Activated CD8-positive, alpha-beta memory T cell treated with anti-CD3 and anti-CD28 coated beads for 4 hours (primary cell): ENCODE measurements at regions not wholly inside any gene's neighbourhood (a gene's known extent, or its start where the extent isn't known, plus 50 kb on each side); places are given as distances from the start of the nearest gene placed in this dataset.

Experiments
- DNase-seq, 2 donors: peaks; one replicate each; pipeline ENCODE4 v3.0.0-alpha.2; 2020; ENCODE audit warnings: low read depth in 2 of 2

DNA sequence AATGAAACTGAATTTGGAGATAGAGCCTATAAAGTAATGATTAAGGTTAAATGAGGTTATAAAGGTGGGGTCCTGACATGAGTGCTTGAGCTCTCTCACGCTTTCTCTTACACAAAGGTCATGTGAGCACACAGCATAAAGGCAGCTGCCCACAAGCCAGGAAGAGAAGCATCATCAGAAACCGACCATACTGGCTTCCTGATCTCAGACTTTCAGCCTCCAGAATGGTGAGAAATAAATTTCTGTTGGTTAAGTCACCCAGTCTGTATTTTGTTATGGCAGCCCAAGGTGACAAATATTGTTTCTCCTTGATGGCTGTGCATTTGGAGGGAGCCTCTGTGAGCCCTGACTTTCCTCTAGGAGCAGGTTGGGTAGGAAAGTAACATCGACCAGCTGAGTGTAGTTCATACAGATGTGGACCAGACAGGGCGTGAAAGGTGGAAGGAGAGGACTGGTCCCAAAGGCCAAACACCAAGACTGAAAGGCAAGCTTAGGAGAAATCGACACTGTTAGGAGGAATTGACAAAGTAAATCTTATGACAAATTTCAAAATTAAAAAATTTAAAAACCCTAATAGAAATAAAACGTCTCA is 97.6 kb upstream of the SLC38A2 start:
- DNase-seq, result peak in 1 of 2 donors; percentile 8

DNA sequence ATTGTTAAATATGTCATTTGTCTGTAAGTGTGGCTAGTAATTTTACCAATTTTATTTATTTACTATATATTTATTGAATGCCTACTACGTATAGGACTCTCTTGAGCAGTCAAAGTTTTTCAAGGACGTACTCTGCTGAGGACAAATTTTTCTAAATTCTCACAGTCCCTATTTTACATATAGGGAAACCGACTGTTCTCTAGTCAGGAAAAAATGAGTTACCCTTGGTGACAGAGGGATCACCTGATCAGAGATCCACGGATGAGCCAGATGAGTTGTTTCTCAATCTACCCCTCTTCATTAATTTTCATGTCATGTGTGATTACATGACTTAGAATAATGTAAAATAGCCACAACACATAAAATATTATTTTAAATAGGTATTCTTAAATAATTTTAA is 96.2 kb upstream of the SLC38A2 start:
- DNase-seq, result no peak

DNA sequence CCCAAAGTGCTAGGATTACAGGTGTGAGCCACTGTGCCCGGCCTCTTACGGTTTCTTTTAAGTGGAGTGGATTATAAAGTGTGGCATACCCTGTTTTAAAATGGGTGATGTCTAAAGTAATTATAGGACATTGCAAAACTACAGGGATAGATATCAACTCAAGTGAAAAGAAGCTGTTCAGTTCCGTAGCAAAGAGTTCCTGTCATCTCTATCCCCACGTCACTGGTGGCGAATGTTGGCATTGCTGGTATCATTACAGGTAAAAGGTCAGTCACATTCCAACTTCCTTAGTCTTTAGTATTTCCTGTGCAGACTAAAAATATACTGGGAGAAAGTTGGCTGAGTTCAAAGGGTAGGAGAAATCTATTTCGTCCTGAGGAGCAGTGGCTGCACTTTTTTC is 95.6 kb upstream of the SLC38A2 start:
- no peak for DNase-seq

DNA sequence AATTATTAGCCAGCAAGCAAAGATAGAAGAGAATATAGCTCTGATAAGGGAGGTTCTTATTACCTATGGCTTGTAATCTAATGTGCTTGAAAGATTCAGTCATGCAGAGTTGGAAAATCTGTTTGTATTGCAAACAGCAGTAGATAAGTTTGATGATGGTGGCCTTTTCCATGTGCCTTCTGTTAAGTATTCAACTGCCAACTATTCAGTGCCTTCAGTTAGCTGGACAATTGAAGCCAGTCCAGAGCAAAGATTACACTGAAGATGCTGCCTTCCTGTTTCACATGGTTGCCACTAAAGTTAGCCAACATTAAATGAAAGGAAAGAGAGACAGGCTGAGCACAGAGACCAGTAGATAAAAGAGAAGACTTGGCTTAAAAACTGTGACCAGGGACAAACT is 92.7 kb upstream of the SLC38A2 start:
- no peak for DNase-seq

DNA sequence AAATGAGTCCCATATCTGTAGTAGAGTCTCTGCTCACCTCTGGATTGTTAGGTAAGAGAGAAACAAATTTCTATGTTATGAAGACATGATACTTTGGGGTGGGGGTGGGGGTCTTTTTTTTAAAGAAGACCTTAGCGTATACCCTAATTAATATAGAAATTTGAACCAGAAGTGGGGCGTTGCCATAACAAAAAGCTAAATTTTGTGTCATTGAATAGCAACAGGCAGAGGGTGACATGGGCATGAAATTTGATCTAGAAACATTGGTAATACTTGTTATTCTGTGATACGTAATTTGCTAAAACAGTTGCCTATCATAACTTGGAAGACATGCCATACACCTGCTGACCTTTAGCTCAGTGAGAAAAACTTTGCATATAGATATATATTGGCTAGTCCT is 92.3 kb upstream of the SLC38A2 start:
- DNase-seq, result no peak

DNA sequence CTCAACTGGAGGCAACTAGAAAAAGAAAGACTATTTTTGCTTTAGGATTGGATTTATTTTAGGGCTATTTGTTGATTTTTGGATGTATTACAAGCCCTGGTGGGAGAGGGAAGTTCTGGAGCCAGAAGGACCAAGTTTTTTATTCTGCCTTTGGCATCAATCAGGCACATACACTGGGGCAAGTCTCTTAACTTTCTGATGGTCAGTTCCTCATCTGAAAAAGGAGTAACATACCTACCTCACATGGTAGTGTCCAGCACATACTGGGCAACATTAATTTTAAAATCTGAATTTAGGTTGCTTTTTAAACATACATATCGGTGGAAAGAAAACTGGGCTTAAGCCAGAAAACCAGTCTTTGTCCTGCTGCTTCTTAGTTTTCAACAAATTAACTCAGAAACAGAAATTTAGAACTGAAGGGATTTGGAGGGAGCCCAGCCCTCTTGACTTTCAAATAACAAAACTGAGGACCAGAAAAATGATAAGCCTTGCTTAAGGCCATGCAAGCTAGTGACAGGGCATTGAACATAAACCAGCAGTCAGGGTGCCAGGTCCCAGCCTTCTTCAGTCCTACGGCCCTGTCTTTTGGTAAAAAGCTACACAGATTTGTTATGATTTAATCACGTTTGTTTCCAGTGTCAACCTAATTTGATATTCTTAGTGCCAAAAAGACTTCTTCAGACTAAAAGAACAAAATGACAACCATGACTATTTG is 90.2 kb upstream of the SLC38A2 start:
- DNase-seq, result no peak

DNA sequence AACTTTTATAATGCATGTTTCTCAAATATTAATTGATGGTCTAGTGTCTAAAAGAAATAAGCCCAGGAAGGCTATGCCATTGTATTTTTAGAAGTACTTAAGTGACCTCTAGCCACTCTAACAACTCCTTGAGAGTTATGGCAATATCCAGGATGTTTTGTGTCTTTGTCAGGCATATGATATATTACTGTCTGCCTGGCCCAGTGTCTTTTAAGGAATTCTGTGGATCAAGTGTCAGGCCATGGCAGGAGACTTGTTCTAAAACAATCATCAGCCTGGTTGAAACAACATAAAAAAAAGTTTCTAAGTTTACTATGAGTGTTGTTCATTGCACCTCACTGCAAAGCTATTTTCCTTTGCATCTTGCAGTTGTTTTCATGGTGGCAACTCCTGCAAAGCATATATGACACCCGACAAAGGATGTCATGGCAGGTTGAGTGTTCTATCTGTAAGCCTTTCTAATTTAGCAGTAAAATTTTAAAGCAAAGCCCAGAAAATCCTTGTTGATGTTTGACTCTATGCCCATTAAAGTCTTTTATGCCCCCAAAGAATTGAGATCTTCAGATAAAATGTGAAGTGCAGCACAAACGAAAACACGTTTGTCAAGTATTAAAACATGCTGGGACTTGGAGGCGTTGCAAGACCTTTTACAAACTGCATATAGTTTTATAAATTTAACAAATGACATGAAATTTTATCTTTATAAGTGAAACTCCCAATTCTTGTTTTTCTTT is 89.5 kb upstream of the SLC38A2 start:
- no peak for DNase-seq

DNA sequence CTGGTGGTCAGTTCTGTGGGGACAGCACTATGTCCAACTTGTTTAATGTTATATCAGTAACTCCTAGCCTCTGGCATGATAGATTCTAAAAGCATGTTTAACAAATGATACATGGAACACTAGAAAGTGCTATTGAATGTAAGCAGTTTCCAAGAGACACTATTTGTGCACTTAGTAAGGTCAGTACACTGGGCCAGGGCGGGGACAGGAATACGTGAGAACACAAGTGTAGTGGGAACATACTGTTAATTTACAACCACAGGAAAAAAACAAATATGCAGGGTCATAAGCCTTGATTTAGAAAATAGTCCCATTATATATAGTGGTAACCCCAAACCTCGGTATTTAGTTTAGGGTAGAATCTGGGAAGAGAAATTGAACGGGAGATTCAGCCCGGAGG is 88.9 kb upstream of the SLC38A2 start:
- no peak for DNase-seq

DNA sequence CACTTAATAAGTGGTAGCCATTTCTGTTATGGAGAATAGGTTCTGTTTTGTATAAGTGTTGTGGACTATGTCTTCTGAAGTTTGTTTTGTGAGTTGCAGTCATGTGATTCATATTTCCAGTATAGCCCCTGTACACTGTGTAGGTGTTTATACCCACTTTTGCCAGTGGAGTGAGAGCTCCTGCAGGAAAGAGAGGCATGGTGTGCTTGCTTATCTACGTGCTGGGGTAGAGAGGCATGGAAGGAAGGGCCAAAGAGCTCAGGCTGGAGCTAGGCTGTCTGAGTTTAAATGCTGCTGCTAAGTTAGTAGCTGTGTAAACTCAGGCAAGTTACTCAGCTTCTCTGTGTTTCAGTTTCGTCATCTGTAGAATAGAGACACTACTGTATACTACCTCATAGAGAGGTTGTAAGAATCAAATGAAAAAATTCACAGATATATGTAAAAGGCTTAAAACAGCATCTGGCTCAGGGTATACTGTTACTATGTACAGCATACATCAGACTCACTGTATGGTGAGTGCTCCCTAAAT is 88.2 kb upstream of the SLC38A2 start:
- no peak for DNase-seq

DNA sequence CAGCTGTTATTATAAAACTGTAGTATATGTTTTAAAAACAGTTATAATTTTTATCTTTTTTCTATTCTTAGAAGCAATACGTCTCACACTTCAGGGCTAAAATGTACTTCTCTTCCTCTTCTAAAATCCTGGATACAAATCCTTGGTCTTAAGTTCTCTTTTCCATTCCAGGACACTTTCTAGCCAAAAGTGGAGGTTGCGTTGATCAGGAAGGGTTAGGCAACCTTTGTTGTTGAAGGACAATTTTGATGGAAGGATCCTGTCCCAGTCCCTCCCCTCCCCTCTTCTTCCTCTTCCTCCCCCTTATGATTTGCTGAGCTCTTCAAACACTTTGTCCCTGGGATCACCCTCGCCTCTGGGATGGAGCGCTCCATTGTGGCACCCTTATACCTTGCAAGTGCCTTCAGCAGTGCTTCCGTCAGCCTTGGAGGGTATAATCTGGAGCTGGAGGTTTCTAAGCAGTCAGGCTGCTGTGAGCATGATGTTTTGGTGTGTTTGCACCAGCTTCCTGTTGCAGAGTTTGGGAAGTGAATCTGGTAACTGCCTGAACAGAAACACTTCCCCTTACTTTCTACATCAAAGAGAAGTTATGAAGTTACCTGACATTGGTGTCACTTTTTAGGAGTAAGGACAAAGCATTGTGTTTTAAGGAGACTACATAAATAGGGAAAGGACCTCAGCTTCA is 87.4 kb upstream of the SLC38A2 start:
- DNase-seq, result no peak

DNA sequence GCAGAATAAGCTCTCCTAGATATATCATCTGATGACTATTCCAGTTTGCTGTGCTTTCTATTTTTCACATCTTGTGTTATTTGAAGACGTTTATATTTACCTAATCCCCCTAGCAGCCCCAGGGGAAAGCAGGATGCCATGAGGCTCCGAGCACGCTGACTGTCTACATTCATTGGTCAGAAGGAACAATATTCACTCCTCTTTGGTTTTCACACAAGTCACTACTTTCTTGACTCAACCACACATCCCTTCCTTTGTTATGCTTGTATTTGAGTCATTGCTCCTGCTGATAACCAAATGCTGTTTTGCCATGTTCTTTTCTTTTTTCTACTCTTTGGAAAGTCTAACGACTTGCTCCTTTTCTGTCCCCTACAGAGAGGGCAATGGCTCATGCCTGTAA is 86.5 kb upstream of the SLC38A2 start:
- no peak for DNase-seq

DNA sequence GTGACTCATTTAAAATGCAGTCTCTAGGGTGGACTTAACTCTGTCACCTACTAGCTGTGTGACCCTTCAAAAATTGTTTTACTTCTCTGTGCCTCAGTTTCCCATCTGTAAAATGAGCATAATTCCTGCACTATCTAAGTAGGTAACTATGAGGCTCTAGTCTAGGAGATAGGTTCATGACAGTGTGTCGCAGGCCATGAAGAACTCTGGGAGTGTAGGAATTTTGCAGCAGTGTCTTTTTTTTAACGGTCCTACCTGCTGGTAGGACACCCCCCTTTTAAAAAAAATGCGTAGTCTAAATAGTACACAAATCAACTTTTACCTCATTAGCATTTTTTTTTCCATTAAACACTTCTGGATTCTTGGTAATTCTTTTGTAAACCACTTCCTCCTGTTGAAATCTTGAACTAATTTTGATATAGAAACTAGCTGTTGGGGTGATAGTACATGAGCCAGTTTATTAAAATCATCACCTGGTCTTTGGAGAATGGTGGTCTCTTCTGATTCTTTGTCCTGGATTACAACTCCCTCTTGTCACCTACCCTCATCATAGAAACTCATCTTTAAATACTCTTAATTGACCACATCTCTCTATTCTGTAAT is 86.0 kb upstream of the SLC38A2 start:
- DNase-seq, result no peak

DNA sequence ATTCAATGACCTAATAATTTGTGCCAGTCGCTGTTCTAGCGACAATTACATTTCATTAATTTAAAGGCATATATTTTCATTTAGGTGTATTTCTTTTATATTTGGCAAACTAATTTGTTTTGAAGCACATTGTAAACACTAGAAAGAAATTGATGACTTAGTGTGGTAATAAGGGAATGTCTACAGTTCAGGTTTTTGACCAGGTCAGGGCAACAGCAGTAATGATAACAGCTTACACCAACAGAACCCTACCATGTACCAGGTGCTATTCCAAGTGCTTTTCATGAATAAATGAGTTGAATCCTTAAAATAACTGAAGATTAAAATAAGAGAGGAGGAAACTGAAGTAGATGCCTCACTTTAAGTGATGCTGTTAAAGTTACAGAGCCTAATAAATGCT is 85.4 kb upstream of the SLC38A2 start:
- no peak for DNase-seq

DNA sequence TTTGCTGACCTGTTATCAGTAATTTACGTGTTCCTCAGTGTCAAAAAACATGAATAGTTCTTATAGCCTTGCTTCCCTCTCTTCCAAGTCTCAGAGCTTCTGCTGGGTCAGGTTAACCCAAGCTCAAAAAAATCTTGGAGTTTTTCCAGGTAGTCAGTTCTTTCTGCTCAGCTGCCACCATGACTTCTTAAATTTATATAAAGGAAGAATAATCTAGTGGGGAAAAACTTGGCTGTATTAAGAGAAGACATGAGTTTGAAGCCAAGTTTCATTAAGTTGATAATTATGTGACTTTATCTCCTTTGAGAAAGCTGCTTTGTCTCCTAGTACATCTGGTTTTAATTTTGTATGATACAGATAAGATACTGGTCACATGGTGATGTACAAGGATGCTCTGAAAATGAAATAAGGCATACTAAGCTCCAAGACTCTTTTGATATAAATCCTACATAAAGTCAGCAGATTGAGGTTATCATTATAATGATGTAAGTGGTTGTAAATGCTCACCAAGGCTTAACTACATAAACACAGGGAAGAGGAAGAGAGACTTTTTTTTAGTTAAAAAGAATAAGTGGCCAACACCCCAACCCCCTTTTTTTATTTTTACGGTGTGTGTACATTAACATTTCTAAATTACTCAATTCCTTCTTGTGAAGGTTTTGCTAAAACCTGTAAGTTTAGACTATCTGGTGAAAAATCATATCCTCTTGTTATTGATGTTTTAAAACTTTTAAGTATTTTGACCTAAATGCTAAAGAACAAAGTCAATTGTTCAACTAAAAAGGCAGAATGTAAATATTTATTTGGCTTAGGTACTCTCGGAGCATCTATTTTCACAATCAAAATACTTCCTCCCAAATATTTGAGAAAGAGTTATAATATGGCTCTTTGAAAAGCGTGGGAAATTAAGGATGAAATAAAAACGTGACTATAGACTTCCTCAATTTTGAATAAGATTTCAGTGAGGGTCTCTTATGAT is 84.1 kb upstream of the SLC38A2 start:
- DNase-seq, result no peak

DNA sequence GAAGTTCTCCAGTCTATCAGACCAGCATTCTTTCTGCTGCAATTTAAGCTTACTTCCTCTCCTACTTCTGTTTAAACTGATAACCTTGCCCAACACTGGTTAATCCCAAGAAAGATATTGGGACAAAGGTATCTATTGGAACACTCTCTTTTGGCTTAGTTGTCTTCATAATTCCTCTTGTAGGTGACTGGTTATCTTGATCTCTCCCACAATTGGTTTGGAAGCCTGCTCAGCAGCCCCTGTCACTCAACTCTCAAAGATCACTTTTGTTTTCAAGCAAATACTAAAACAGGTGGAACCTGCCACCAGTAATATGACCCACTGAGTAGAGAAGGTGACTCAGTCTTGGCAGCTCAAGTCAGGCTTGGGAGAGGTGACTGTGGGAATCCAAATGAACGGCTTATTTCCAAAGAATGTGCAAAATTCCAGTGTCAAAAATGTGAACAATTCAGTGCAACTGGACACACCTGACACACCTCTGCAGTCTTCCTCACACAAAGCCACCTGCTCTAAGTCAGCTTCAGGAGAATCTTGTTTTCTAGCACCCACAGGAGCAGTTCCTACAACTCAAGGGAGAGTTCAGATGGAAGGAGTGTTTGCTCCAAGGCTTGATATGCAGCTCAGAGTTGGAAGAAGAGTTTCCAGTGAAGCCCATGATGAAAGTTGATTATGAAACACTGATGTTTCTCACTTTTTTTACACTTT is 83.2 kb upstream of the SLC38A2 start:
- no peak for DNase-seq

DNA sequence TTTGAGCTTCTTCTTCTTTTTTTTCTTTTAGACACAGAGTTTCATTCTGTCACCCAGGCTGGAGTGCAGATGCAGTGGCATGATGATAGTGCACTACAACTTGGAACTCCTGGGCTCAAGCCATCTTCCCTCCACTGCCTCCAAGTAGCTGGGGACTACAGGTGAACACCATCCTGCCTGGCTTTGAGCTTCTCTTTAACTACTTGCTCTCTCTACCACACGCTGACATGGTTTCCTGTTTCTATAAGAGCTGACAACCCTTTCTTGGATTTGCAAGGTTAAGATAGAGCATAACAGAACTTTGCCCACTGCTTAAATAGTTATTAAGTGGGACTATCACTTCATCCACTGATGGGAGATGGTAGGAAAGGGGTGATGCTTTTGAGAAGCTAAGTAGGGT is 82.4 kb upstream of the SLC38A2 start:
- no peak for DNase-seq

DNA sequence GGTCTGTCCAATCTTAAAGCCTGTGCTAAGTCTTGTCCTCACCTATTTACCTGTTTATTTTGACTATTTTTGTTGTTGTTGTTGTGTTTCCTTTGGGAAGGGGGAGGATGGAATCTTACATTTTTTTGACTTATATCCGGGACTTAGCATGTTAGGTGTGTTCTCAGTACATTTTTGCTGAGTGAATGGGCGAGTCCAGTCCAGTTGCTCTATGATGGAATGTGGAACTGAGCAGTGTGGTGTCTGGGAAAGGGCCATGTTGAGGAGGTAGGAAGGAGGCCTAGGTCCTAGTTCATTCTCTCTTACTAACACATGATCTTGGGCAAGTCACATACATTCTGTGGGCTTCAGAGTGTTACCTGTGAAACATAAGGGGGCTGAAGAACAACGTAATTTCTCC is 80.9 kb upstream of the SLC38A2 start:
- no peak for DNase-seq

DNA sequence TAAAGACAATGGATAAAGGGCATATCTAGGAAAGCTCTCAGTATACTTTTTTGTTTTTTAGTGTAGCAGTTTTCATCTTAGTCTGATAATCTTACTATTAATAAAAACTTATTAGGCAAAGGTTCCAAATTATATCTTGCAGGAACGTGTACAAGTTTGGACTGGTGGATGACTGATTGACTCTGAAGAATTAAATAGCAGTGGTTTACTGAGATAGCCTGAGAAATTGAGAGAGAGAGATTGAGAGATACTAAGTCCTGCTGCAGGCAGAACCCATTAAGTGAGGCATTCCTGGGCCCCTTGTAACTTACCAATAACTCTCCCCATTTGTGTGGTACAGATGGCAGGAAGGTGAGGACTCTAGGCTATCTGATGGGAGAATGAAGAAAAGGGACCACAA is 80.2 kb upstream of the SLC38A2 start:
- DNase-seq, result no peak

DNA sequence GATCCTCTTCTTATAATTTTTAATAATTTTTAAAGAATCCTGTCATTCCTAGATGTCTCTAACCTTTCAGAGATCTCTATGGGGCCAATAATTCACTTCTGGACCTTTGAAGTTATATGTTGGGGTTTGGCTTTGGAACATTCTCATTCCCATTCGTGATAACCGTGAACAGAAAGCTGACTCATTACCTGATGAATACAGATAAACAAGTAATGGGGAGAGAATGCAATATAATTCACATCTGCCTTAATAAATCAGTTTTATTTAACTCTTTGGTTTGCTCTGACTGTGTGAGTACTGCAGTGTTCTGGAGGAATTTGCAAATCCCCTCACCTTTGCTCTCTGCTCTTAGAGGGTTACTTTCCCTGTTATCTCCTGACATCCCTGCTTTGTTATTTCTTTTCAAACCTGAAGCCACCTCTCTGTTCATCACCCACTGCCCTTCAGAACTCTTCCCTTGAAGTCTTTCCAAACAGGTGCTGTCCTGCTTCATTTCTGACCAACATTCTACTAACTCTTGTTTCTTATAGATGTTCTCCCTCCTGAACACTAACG is 79.6 kb upstream of the SLC38A2 start:
- no peak for DNase-seq
